ENCODE measurements at regions not wholly inside any gene's neighbourhood (a gene's known extent, or its start where the extent isn't known, plus 50 kb on each side); places are given as distances from the start of the nearest gene placed in this dataset.

GRCh38 chr1:91092503-91092902 lies 70.7 kb upstream of the ZNF644 start:
- DNase-seq, result peak; percentile 15

GRCh38 chr1:91091812-91092211 lies 70.0 kb upstream of the ZNF644 start:
- DNase-seq, result no peak

GRCh38 chr1:91080650-91081049 lies 58.8 kb upstream of the ZNF644 start:
- DNase-seq, result peak; percentile 69

GRCh38 chr1:91078859-91079258 lies 57.0 kb upstream of the ZNF644 start:
- no peak for DNase-seq

GRCh38 chr1:91076834-91077233 lies 55.0 kb upstream of the ZNF644 start:
- DNase-seq, result no peak

- DNase-seq, result peak; percentile 54
Observed at GRCh38 chr1:91075233-91076135, 53.6 kb upstream of the ZNF644 start.

- no peak for DNase-seq
Observed at GRCh38 chr1:91073299-91073698, 51.5 kb upstream of the ZNF644 start.

- no peak for DNase-seq
Observed at GRCh38 chr1:91071838-91072237, 50.0 kb upstream of the ZNF644 start.

Data from HCEC 1CT (cell line).